ENCODE measurements at regions not wholly inside any gene's neighbourhood (a gene's known extent, or its start where the extent isn't known, plus 50 kb on each side); places are given as distances from the start of the nearest gene placed in this dataset.

- Histone ChIP-seq H3K9ac (ENCODE audit: low read length) (no peak overlapping the region), H3K9me2 (replicated peaks; ENCODE audit: insufficient read depth, low read length) (no peaks in the 10 kb centered on the region), H3K27ac (ENCODE audit: low read length) (no peak overlapping the region), H3K4me2 (ENCODE audit: low read depth, low read length) (no peak overlapping the region), H3K27me3 (replicated peaks; ENCODE audit: insufficient read depth, low read length) (no peaks in the 10 kb centered on the region), H3K9me3 (replicated peaks; ENCODE audit: insufficient read depth, low read length) (no peaks in the 10 kb centered on the region), H4K20me1 (ENCODE audit: insufficient read depth, low read length) (no peaks in the 10 kb centered on the region), H3K36me3 (replicated peaks; ENCODE audit: insufficient read depth, low read length) (no peaks in the 10 kb centered on the region), H3K79me2 (ENCODE audit: low read length) (no peaks in the 10 kb centered on the region), H2AFZ (ENCODE audit: low read length) (no peak overlapping the region), H3F3A (ENCODE audit: insufficient read depth, low read length) (no peaks in the 10 kb centered on the region), H3K4me3 (ENCODE audit: low read length) (no peak overlapping the region), H3K4me1 (ENCODE audit: low read length) (no peaks in the 10 kb centered on the region)
- no peak for DNase-seq
- TF ChIP-seq EZH2 (optimal IDR thresholded peaks at IDR 0.05; ENCODE audit: low read depth, low read length) (no peak), EZH2phosphoT487 (IDR thresholded peaks at IDR 0.05; ENCODE audit: low read length) (no peak)
- TF ChIP-seq, protein P1, sequence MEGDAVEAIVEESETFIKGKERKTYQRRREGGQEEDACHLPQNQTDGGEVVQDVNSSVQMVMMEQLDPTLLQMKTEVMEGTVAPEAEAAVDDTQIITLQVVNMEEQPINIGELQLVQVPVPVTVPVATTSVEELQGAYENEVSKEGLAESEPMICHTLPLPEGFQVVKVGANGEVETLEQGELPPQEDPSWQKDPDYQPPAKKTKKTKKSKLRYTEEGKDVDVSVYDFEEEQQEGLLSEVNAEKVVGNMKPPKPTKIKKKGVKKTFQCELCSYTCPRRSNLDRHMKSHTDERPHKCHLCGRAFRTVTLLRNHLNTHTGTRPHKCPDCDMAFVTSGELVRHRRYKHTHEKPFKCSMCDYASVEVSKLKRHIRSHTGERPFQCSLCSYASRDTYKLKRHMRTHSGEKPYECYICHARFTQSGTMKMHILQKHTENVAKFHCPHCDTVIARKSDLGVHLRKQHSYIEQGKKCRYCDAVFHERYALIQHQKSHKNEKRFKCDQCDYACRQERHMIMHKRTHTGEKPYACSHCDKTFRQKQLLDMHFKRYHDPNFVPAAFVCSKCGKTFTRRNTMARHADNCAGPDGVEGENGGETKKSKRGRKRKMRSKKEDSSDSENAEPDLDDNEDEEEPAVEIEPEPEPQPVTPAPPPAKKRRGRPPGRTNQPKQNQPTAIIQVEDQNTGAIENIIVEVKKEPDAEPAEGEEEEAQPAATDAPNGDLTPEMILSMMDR (IDR thresholded peaks at IDR 0.05; ENCODE audit: low read length), result no peak
Observed at GRCh38 chr3:177516158-177517011, 319.1 kb upstream of the TBL1XR1 start.

DNA sequence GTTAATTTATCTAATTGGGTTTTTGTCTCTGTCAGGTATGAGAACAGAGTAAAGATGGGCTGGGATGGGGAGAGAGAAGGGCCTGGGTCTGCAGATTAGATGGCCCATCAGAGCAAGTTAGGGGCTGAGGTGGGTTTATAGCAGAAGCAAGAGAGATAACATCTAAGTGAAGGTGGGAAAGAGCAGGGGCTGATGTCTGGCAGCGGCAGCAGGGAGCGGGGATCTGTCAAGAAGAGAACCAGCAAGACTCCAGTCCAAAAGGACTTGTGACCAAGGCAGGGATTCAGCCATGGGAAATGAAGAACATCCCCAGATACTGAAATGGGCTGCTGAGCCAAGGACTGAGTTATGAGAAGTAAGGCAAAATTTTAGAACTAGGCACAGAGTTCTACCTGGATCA, 320.6 kb upstream of the TBL1XR1 start:
- H3K27me3 ChIP-seq (replicated peaks; ENCODE audit: insufficient read depth, low read length), result no peaks in the 10 kb centered on the region
- no peaks in the 10 kb centered on the region for H3F3A ChIP-seq (ENCODE audit: insufficient read depth, low read length)
- no peaks in the 10 kb centered on the region for H4K20me1 ChIP-seq (ENCODE audit: insufficient read depth, low read length)
- no peaks in the 10 kb centered on the region for H3K36me3 ChIP-seq (replicated peaks; ENCODE audit: insufficient read depth, low read length)
- no peaks in the 10 kb centered on the region for H3K4me1 ChIP-seq (ENCODE audit: low read length)
- H3K79me2 ChIP-seq (ENCODE audit: low read length), result no peaks in the 10 kb centered on the region
- TF ChIP-seq, protein P1 (IDR thresholded peaks at IDR 0.05; ENCODE audit: low read length), result no peak
- TF ChIP-seq EZH2 (optimal IDR thresholded peaks at IDR 0.05; ENCODE audit: low read depth, low read length) (no peak), EZH2phosphoT487 (IDR thresholded peaks at IDR 0.05; ENCODE audit: low read length) (no peak)
- H3K9ac ChIP-seq (ENCODE audit: low read length), result no peak overlapping the region
- no peak overlapping the region for H3K4me2 ChIP-seq (ENCODE audit: low read depth, low read length)
- H3K4me3 ChIP-seq (ENCODE audit: low read length), result no peak overlapping the region
- no peaks in the 10 kb centered on the region for H3K9me2 ChIP-seq (replicated peaks; ENCODE audit: insufficient read depth, low read length)
- DNase-seq, result no peak
- no peaks in the 10 kb centered on the region for H3K9me3 ChIP-seq (replicated peaks; ENCODE audit: insufficient read depth, low read length)
- H3K27ac ChIP-seq (ENCODE audit: low read length), result no peak overlapping the region
- H2AFZ ChIP-seq (ENCODE audit: low read length), result no peak overlapping the region

GRCh38 chr3:177519588-177519987, 322.3 kb upstream of the TBL1XR1 start:
- H3K27me3 ChIP-seq (replicated peaks; ENCODE audit: insufficient read depth, low read length), result no peaks in the 10 kb centered on the region
- H3K9ac ChIP-seq (ENCODE audit: low read length), result no peak overlapping the region
- no peak overlapping the region for H3K27ac ChIP-seq (ENCODE audit: low read length)
- H3K79me2 ChIP-seq (ENCODE audit: low read length), result no peaks in the 10 kb centered on the region
- H3K36me3 ChIP-seq (replicated peaks; ENCODE audit: insufficient read depth, low read length), result no peaks in the 10 kb centered on the region
- TF ChIP-seq, protein P1 (IDR thresholded peaks at IDR 0.05; ENCODE audit: low read length), result no peak
- TF ChIP-seq EZH2phosphoT487 (IDR thresholded peaks at IDR 0.05; ENCODE audit: low read length) (no peak), EZH2 (optimal IDR thresholded peaks at IDR 0.05; ENCODE audit: low read depth, low read length) (no peak)
- no peak for DNase-seq
- no peaks in the 10 kb centered on the region for H4K20me1 ChIP-seq (ENCODE audit: insufficient read depth, low read length)
- no peak overlapping the region for H3K4me3 ChIP-seq (ENCODE audit: low read length)
- no peaks in the 10 kb centered on the region for H3K9me3 ChIP-seq (replicated peaks; ENCODE audit: insufficient read depth, low read length)
- no peaks in the 10 kb centered on the region for H3K9me2 ChIP-seq (replicated peaks; ENCODE audit: insufficient read depth, low read length)
- H3F3A ChIP-seq (ENCODE audit: insufficient read depth, low read length), result no peaks in the 10 kb centered on the region
- H3K4me1 ChIP-seq (ENCODE audit: low read length), result no peaks in the 10 kb centered on the region
- no peak overlapping the region for H3K4me2 ChIP-seq (ENCODE audit: low read depth, low read length)
- no peak overlapping the region for H2AFZ ChIP-seq (ENCODE audit: low read length)

All from MM.1S (cell line).